NCI-H1417 treated with DMSO at 0.1 percent for 48 hours (cell line): ENCODE measurements at regions not wholly inside any gene's neighbourhood (a gene's known extent, or its start where the extent isn't known, plus 50 kb on each side); places are given as distances from the start of the nearest gene placed in this dataset.
"Not testable (repeated sequence)": the region's sequence is repeated elsewhere in the genome, so short reads cannot be mapped to it uniquely, and the experiment has no call there.

ENCODE experiments used
- DNase-seq: peaks from one replicate; lab custom pipeline; 2025; lab: John Stamatoyannopoulos, UW

GRCh38 chr4:146073517-146073916, 102.0 kb upstream of the LSM6 start:
- DNase-seq: no peak

DNA sequence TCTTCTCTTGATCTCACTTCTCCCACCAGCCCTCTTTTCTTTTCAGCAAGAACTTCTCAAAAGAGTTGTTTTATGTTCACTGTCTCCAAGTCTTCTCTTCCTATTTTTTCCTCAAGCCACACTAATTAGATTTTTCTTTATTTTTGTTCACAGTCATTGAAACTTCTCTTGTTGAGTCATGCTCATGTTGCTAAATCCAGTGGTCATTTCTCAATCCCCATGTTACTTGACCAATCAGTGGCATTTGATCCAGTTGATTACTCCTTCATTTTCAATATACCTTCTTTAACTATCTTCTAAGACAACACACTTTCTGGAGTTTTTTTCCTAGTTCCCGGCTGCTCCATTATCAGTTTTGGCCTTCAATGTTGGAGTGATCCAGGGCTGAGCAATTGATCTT, 103.1 kb upstream of the LSM6 start:
- DNase-seq: no peak

DNA sequence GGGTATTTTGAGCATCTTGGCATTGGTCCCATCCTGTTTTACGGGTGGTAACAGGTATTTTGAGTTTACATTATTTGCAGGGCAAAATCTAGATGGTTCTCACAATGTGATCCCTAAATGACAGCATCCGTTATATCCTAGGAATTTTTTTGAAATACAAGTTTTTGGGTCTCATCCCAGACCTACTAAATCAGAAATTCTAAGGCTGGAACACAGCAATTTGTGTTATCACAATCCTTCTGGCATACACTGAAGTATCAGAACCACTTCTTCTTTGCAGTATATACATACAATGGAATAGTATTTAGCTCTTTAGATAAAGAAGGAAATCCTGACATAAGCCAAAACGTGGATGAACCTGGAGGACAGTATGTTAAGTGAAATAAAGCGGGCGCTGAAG, 104.1 kb upstream of the LSM6 start:
- no peak for DNase-seq

GRCh38 chr4:146063143-146063542, 112.4 kb upstream of the LSM6 start:
- DNase-seq: no peak

DNA sequence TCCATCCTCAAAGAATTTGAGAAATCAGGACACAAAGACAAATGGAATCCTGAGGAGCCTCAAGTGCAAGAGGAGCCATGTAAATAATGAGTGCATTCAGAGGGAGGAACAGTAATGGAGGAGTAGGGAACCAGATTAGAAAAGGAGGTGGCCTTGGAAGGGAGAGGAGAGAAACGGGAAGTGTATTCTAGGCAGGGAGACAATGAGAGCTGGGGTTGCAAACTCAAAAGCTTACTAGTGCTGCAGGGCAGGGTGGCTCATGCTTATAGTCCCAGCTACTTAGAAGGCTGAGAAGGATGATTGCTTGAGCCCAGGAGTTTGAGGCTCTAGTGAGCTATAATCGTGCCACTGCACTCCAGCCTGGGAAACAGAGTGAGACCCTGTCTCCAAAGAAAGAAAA, 113.2 kb upstream of the LSM6 start:
- no peak for DNase-seq

DNA sequence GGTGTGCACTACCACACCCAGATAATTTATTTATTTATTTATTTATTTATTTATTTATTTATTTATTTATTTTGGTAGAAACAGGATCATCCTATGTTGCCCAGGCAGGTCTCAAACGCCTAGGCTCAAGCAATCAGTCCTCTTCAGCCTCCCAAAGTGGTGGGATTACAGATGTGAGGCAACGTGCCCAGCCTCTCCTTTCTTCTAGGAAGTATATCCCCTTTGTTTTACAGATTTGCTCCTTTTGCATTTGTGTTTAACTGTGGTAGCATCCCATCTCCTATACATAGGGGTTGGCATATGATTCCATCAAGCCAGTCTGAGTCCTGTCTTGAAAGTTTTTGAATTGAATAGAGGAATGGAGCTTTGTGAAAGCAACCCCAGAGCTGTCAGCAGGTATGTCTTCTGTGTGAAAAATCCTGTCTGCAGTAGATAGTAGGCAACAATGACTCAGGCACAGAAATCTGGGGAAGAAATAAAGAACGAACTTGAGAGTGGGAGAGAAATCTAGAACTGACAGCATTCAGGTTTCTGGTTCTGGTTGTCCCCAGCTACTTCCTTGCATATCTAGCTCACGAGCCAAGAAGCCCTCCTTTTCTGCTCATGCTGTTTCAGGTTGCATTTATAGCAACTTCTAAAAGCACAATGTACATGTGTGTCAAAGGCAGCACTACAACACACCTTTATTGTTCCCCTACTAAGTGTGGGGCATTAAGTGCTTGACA, 113.7 kb upstream of the LSM6 start:
- no peak for DNase-seq

DNA sequence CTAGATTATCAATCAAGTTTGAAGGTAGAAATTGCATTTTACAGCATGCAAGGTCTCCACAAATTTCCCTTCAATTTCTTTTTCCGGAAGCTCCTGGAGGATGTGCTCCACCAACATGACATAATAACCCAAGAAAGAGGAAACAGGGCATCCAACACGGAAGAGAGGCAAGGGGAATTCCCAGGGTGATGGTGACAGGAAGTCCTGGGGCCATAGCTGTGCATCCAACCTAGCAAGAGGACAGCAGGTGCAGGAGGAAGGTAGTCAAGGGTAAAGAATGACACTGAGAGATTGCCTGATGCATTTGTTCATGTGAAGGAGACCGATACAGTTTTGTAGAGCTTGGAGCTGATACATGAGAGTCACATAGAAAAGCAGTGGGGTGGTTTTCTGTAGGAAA, 115.7 kb upstream of the LSM6 start:
- no peak for DNase-seq

DNA sequence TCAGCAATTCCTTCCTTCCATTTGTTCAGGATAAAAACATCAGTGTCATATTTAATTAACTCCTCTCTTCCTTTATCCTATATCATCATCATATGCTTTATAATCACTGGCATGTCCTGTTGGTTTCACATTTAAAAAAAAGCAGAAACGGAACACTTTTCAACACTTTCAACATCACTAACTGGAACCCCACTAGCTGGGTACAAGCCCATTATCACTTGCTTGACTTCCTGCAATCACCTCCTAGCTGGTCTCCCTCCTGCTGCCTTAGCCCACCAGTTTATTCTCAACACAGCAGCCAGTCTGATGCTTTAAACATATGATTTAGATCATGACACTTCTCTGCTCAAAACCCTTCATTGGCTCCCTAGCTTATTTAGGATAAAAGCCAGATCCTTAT, 116.4 kb upstream of the LSM6 start:
- no peak for DNase-seq

- no peak for DNase-seq
Observed at GRCh38 chr4:146058531-146058930, 117.0 kb upstream of the LSM6 start.

GRCh38 chr4:146054676-146055075, 116.1 kb upstream of the ZNF827 start:
- DNase-seq: no peak

GRCh38 chr4:146053891-146054290, 115.3 kb upstream of the ZNF827 start:
- no peak for DNase-seq

DNA sequence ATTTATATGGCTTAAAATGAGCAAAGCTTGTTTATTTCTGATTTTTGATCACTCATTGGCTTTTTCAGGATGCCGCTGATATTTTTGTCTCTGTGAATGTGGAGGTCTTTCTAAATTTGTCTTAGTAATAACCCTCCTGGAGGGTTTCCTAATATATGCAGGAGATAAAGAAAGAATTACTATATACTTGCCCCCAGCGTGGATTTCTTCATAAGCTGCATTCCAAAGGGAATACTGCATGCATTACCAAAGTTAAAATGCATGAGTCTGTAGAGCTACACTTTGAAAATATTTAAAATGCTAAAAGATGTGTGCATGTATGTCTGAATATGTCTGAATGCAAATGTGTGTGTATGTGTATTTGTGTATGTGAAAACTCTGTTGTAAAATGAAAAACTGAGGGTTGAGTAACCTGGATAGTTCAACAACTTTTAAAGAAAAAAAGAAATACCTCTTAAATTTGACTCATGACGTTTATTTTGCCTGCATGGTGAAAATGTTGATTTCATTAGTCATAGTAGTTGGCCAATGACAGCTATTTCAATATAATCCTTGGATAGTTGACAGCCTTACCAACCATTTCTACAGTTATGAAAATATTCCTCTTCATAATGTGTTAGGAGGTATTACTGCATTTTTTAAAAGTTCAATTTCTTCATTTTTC, 113.2 kb upstream of the ZNF827 start:
- DNase-seq: no peak

DNA sequence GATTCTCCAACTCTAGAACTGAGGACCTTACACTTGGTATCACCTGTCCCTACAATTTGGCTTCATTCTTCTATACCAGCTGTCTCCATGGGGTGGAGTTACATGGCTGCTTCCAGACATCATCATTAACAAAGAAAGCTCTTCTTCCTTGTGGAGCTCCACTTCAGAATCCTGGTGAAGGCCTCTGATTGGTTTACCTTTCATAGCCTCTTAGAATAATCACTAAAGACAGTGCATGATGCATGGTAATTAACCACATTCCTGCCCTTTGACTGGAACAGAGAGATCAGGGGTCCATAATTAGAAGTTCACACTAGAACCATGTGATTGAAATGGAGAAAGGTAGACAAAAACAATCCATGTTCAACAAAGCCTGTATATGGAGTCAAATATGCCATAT, 112.6 kb upstream of the ZNF827 start:
- DNase-seq: no peak

DNA sequence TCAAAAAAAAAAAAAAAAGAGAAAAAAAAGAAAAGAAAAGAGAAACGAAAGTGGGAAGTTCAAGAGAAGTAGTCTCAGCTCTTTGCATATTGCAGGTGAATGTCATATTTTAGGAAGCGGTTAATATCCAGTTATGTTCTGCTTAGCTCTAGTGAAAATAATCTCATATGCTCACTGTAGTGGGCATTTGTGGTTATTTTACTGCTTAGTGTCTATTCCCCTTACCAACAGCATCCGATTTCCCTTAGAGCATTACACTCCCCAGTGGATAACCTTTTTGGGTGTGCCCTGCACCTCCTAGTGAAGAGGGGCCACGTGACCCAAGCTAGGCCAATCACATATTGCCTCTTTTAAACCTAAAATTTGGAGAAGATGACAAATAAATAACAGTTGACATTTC, 111.2 kb upstream of the ZNF827 start:
- no peak for DNase-seq

GRCh38 chr4:146047768-146048167, 109.1 kb upstream of the ZNF827 start:
- not testable (repeated sequence) for DNase-seq

DNA sequence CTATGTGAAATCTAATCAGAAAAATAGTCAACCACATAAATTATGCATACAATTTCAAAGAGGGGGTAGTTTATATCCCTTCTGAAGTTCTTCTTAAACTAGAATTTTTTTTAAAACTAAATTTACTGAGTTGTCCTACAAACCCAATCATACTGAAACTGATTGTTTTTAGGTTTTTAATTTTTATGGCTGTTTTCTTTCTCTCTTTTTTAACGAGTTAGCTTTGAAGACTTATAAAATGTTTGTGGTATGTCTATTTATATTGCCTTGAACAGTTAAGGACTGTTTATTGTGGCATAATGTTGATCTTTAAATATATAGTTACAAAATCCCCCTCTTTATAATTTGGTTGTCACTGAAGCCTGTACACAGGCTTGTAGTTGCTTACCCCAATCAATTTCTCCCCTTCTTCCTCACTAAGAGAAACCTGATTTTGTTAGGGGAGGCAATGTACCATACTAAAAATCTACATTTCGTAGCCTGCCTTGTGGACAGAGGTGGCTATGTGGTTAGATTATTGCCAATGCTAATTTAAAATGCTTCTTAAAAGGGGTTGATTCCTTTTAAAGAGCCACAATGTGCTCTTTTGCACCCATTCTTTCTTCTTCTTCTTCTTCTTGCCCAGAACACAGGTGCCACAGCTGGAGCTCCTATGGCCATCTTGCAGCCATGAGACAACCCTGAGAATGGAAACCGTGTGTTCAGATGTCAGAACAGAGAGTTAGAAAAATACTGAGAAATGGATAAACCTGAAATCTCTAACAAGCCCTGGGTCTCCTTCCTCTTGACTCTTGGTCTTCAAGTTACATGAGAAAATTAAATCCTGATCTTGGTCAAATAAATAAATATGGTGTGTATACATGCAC, 102.7 kb upstream of the ZNF827 start:
- no peak for DNase-seq

DNA sequence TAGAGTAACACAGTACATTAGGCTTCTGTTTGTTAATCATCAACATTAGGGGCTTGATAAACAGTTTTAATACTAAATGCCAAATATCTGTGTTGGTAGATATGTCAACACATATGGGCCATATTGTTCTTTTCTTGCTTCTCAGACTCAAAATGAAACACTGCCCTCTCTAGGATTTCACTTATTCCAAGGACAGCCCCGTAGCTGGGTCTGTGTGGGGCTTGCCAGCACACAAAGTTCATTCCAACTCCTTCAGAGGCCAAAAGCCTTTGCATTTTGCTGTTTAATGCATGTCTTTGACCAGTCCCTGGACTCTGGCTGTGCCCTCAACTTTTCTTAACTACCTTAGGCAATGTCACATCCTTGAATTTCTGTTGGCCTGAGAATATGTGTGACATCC, 102.0 kb upstream of the ZNF827 start:
- no peak for DNase-seq

- DNase-seq: no peak
Observed at GRCh38 chr4:146033149-146033548, 94.5 kb upstream of the ZNF827 start.

DNA sequence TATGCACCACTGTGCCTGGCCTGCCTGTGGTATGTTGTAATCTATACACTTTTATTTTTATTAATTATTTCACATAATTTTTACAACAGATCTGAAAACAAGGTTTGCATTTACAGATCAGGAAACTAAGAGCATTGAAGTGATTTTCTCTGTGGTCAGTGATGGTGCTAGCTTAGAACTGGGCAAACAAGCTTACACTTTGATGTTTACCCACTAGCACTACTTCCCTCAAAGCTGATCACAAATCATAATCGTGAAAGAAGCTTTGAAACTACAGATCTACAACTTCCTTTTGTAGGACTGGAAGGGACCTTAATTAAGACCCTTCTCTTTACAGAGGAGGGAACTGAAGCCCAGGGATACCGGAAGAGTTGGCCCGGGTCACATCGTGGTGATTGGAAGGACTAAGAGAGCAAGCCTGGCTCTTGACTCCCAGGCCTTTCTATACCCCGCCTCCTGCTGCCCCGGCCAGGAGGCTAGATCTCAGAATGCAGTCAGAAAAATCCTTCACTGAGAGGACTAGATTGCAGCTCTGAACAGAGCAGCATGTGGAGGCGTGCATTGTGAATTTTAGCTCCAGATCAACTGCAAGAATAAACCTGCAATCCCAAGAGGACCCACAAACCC, 93.7 kb upstream of the ZNF827 start:
- DNase-seq: no peak

DNA sequence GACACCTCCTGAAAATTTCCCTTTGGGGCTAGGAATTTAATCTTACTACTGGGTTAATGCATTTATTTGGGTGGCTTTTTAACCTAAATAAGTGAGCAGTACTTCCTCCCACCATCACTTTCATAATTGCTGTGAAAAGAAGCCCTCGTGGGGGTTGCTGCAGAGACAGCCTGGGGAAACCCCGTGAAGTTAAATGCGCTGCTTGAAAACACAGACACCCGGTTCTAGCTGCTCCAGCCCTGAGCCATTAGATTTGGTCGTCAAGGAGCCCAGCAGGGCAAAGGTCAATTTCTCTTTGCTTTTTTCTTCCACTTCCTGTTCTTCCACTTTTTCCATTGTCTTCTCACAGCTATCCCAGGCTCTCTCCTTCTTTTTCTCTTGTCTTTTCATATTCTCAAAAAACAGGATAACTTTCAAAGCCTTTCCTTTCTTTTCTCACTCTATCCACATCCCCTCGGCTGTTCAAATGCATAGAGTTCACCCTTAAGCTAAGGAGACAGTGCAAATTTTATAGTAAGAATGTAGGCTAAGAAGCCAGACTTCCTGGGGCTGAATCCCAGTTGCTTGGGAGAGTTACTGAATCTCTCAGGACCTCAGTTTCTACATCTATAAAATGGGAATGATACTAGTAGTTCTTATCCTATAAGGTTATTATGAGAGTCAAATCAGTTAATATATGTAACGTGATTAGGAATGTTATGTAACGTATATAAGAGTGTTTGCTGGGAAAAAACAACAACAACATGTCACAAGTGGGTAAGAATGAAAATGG, 91.5 kb upstream of the ZNF827 start:
- no peak for DNase-seq

GRCh38 chr4:146029147-146029546, 90.5 kb upstream of the ZNF827 start:
- DNase-seq: no peak

GRCh38 chr4:146027761-146028160, 89.1 kb upstream of the ZNF827 start:
- no peak for DNase-seq
